Mesenchymal stem cell (in vitro differentiated cells and primary cell): ENCODE measurements at regions not wholly inside any gene's neighbourhood (a gene's known extent, or its start where the extent isn't known, plus 50 kb on each side); places are given as distances from the start of the nearest gene placed in this dataset.
A peak's percentile ranks its signal among the peaks of the same experiment; 100 is the strongest.

Experiments
- DNase-seq: peaks from one replicate; pipeline ENCODE4 v3.0.0-alpha.2; 2013
- H2AFZ ChIP-seq: one replicate; pipeline ENCODE4 v1.6.1; 2013; ENCODE audit warnings: low read depth, mild to moderate bottlenecking, control low read depth, inconsistent platforms, low read length, moderate library complexity
- H2AK5ac ChIP-seq: 2 replicates; pipeline ENCODE4 v1.6.1; 2013; ENCODE audit warnings: low read length, moderate library complexity, mild to moderate bottlenecking, inconsistent platforms; ENCODE audit not compliant: severe bottlenecking
- H2BK120ac ChIP-seq: one replicate; pipeline ENCODE4 v1.6.1; 2013; ENCODE audit warnings: low read depth, mild to moderate bottlenecking, inconsistent platforms, low read length, moderate library complexity
- H2BK12ac ChIP-seq, 2 experiments: one replicate each; pipeline ENCODE4 v1.6.1; 2013; ENCODE audit warnings: inconsistent platforms in 2 of 2, low read length in 2 of 2, mild to moderate bottlenecking in 2 of 2, moderate library complexity in 2 of 2, control low read depth in 1 of 2
- H2BK15ac ChIP-seq: one replicate; pipeline ENCODE4 v1.6.1; 2013; ENCODE audit warnings: mild to moderate bottlenecking, low read depth, inconsistent platforms; ENCODE audit not compliant: poor library complexity, severe bottlenecking
- H2BK5ac ChIP-seq: 2 replicates; pipeline ENCODE4 v1.6.1; 2013; ENCODE audit warnings: low read depth, mild to moderate bottlenecking, low read length, control low read depth, inconsistent platforms; ENCODE audit not compliant: poor library complexity, severe bottlenecking
- H3K14ac ChIP-seq, 2 experiments: one replicate each; pipeline ENCODE4 v1.6.1; 2013; ENCODE audit warnings: inconsistent platforms in 2 of 2, low read length in 2 of 2, control low read depth in 1 of 2, mild to moderate bottlenecking in 1 of 2, moderate library complexity in 1 of 2
- H3K18ac ChIP-seq, 2 experiments: one replicate each; pipeline ENCODE4 v1.6.1; 2013; ENCODE audit warnings: inconsistent platforms in 2 of 2, low read length in 2 of 2, control low read depth in 1 of 2, low read depth in 1 of 2, mild to moderate bottlenecking in 1 of 2
- H3K23ac ChIP-seq, 2 experiments: one replicate each; pipeline ENCODE4 v1.6.1; 2013; ENCODE audit warnings: inconsistent platforms in 2 of 2, low read length in 2 of 2, mild to moderate bottlenecking in 2 of 2, moderate library complexity in 2 of 2, control low read depth in 1 of 2
- H3K27ac ChIP-seq: 2 replicates; pipeline ENCODE4 v1.5.1; 2013; ENCODE audit warnings: mild to moderate bottlenecking, moderate library complexity, low read length, control low read depth, inconsistent platforms; ENCODE audit not compliant: poor library complexity, severe bottlenecking
- H3K27me3 ChIP-seq, 2 experiments: 2 replicates each; pipeline versions ENCODE4 v1.6.1 to v1.7.0; 2013; ENCODE audit warnings: low read length in 2 of 2, mild to moderate bottlenecking in 2 of 2, moderate library complexity in 2 of 2, control low read depth in 1 of 2, inconsistent platforms in 1 of 2; ENCODE audit not compliant: control insufficient read depth in 1 of 2, insufficient read depth in 1 of 2
- H3K36me3 ChIP-seq, 2 experiments: 2 replicates each; pipeline versions ENCODE4 v1.6.1 to v1.7.0; 2013; ENCODE audit warnings: low read length in 2 of 2, control low read depth in 1 of 2, inconsistent platforms in 1 of 2, low read depth in 1 of 2, mild to moderate bottlenecking in 1 of 2; ENCODE audit not compliant: insufficient read depth in 2 of 2, control insufficient read depth in 1 of 2
- H3K4ac ChIP-seq, 2 experiments: one replicate each; pipeline ENCODE4 v1.6.1; 2013; ENCODE audit warnings: inconsistent platforms in 2 of 2, low read length in 2 of 2, mild to moderate bottlenecking in 2 of 2, moderate library complexity in 2 of 2, control low read depth in 1 of 2, low read depth in 1 of 2
- H3K4me1 ChIP-seq: 2 replicates; pipeline ENCODE4 v1.6.1; 2013; ENCODE audit warnings: low read depth, low read length, control low read depth; ENCODE audit not compliant: control insufficient read depth, insufficient read depth
- H3K4me2 ChIP-seq: 2 replicates; pipeline ENCODE4 v1.6.1; 2013; ENCODE audit warnings: low read length, mild to moderate bottlenecking, inconsistent platforms; ENCODE audit not compliant: poor library complexity, severe bottlenecking
- H3K4me3 ChIP-seq, 2 experiments: 2 replicates each; pipeline versions ENCODE4 v1.5.1 to v1.7.0; 2013; ENCODE audit warnings: low read length in 2 of 2, mild to moderate bottlenecking in 2 of 2, control low read depth in 1 of 2, low read depth in 1 of 2; ENCODE audit not compliant: insufficient read depth in 1 of 2
- H3K79me1 ChIP-seq: replicated peaks from 2 replicates; pipeline ENCODE4 v1.6.1; 2013; ENCODE audit warnings: mild to moderate bottlenecking, control low read depth, low read length, inconsistent platforms; ENCODE audit not compliant: poor library complexity, severe bottlenecking
- H3K9ac ChIP-seq: 2 replicates; pipeline ENCODE4 v1.7.0; 2013; ENCODE audit warnings: mild to moderate bottlenecking, low read length, moderate library complexity
- H3K9me3 ChIP-seq: 2 replicates; pipeline ENCODE4 v1.7.0; 2013; ENCODE audit warnings: mild to moderate bottlenecking, low read length; ENCODE audit not compliant: control insufficient read depth
- H4K8ac ChIP-seq: one replicate; pipeline ENCODE4 v1.6.1; 2013; ENCODE audit warnings: inconsistent platforms, mild to moderate bottlenecking, low read length, moderate library complexity
- H4K91ac ChIP-seq: one replicate; pipeline ENCODE4 v1.6.1; 2013; ENCODE audit warnings: mild to moderate bottlenecking, low read length, inconsistent platforms
- WGBS: methylation state at CpG from one replicate; pipeline ENCODE4 v1.1.7; 2013; ENCODE audit warnings: mixed read lengths; 5-methylcytosine and 5-hydroxymethylcytosine counted together

DNA sequence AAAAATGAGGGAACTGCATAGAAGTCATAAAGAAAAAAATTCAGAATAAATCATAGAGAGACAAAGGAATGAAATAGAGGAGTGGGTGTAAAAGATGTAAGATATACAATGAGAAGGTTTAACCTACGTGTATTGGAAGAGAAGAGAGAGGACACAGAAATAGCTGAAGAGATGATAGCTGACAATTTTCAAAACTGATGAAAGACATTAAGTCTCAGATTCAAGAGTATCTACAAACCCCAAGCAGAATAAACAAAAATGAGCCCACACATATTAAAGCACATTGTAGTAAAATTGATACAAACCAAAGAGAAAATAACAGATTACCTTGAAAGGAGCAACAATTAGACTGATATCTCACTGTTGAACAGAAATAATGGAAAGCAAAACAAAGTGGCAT lies 107.9 kb upstream of the PRNP start:
- no peak for DNase-seq
- H3K79me1 ChIP-seq, result no peaks in the 10 kb centered on the region
- H3K23ac ChIP-seq, result no peak overlapping the region
- no peak overlapping the region for H2AK5ac ChIP-seq
- no peak overlapping the region for H3K27ac ChIP-seq
- no peak overlapping the region for H3K4ac ChIP-seq
- no peak overlapping the region for H3K14ac ChIP-seq
- H3K18ac ChIP-seq, result no peak overlapping the region
- WGBS, result 89% methylated on average over 1 of the region's 1 CpG
- H3K9me3 ChIP-seq, result no peaks in the 10 kb centered on the region
- no peak overlapping the region for H2BK15ac ChIP-seq
- no peak overlapping the region for H3K9ac ChIP-seq
- H2BK120ac ChIP-seq, result no peak overlapping the region
- H3K4me1 ChIP-seq, result no peaks in the 10 kb centered on the region
- H4K91ac ChIP-seq, result no peak overlapping the region
- no peak overlapping the region for H2BK12ac ChIP-seq
- H3K4me2 ChIP-seq, result no peak overlapping the region
- H3K4me3 ChIP-seq, result no peak overlapping the region
- H4K8ac ChIP-seq, result no peak overlapping the region
- no peaks in the 10 kb centered on the region for H3K36me3 ChIP-seq
- no peak overlapping the region for H2BK5ac ChIP-seq
- no peak overlapping the region for H2AFZ ChIP-seq
- H3K27me3 ChIP-seq, result peaks cover 18 to 21% of the 10 kb centered on the region in 2 experiments

DNA sequence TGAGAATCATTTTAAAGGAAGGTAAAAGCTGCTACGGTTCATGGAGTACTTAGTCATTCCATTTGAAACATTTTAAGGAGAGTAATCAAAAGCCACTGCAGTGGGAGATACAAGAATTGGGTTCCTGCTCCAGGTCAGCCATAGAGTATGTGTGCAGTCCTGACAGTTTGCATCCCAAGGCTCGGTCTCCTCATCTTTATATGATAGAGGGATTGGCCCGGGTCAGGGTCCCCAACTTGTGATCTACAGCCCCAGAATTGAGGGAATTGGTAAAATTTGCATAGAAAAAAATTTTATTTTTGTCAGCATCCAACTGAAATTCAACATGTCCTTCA lies 111.9 kb upstream of the PRNP start:
- Histone ChIP-seq H3K18ac (no peak overlapping the region), H2AFZ (no peak overlapping the region), H3K4ac (no peak overlapping the region), H2BK120ac (no peak overlapping the region), H3K27ac (no peak overlapping the region), H3K36me3 (no peaks in the 10 kb centered on the region), H3K14ac (no peak overlapping the region), H3K27me3 (peaks cover 11 to 14% of the 10 kb centered on the region in 2 experiments), H2BK12ac (no peak overlapping the region), H3K79me1 (no peaks in the 10 kb centered on the region), H3K4me1 (no peaks in the 10 kb centered on the region), H3K4me2 (no peak overlapping the region), H3K23ac (no peak overlapping the region), H3K9ac (peak overlapping the region; percentile 78), H2BK5ac (no peak overlapping the region), H4K91ac (no peak overlapping the region), H3K9me3 (no peaks in the 10 kb centered on the region), H4K8ac (no peak overlapping the region), H2BK15ac (no peak overlapping the region), H2AK5ac (no peak overlapping the region), H3K4me3 (peak overlapping the region in 1 of 2 experiments; percentile 12)
- no peak for DNase-seq
- 74% methylated on average over 3 of the region's 3 CpGs for WGBS

DNA sequence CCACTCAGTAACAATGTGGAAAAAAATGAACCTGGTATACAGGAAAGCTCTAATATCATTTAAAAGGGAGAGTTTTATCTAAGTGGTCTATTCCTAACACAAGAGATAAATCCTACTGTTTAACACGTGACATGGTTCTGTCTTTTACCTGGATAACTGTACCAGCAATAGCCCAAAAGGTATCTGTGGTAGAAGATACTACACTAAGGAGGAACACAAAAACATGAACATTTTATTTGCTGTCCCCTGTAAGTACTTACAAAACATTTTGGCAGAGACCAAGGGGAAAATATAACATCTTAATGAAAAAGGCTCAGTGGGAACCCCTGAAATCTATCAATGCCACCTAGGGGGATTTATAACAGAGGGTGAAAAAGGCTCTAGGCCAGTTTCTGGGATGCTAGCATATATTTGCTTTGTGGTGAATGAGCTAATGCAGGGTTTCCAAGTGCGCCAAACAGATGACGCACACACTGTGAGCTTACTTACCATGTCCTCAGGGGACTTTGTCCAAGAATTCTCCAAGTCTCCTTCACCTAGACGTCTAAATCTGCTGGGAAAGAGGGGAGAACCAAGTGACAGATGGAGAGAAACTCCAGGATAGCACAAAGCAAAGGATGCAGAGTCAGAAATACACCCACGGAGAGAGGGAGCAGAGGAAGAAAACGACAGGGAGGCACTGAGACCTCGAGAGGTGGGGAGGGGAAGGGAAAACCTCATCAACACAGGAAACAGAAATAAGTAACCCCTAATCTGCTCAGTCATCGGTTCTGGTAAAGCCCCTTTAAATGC lies 112.5 kb upstream of the PRNP start:
- no peak overlapping the region for H2BK12ac ChIP-seq
- H3K9me3 ChIP-seq, result no peaks in the 10 kb centered on the region
- no peak overlapping the region for H3K18ac ChIP-seq
- H2AK5ac ChIP-seq, result no peak overlapping the region
- H2AFZ ChIP-seq, result no peak overlapping the region
- H3K4me3 ChIP-seq, result peak overlapping the region in 1 of 2 experiments; percentile 12
- H4K91ac ChIP-seq, result no peak overlapping the region
- peak overlapping the region; percentile 78 for H3K9ac ChIP-seq
- no peak overlapping the region for H4K8ac ChIP-seq
- peak; percentile 72 for DNase-seq
- no peak overlapping the region for H3K4me2 ChIP-seq
- H3K27ac ChIP-seq, result no peak overlapping the region
- H3K27me3 ChIP-seq, result peaks cover 11 to 14% of the 10 kb centered on the region in 2 experiments
- 44% methylated on average over 4 of the region's 8 CpGs for WGBS
- H3K4ac ChIP-seq, result no peak overlapping the region
- H2BK15ac ChIP-seq, result no peak overlapping the region
- H3K23ac ChIP-seq, result no peak overlapping the region
- no peaks in the 10 kb centered on the region for H3K79me1 ChIP-seq
- no peaks in the 10 kb centered on the region for H3K4me1 ChIP-seq
- no peak overlapping the region for H3K14ac ChIP-seq
- H2BK5ac ChIP-seq, result no peak overlapping the region
- H2BK120ac ChIP-seq, result no peak overlapping the region
- H3K36me3 ChIP-seq, result no peaks in the 10 kb centered on the region

- no peak overlapping the region for H3K18ac ChIP-seq
- H2BK15ac ChIP-seq, result no peak overlapping the region
- H2AFZ ChIP-seq, result no peak overlapping the region
- no peak overlapping the region for H3K14ac ChIP-seq
- no peak overlapping the region for H2AK5ac ChIP-seq
- H3K9ac ChIP-seq, result no peak overlapping the region
- H3K9me3 ChIP-seq, result no peaks in the 10 kb centered on the region
- no peak overlapping the region for H3K4ac ChIP-seq
- H3K79me1 ChIP-seq, result no peaks in the 10 kb centered on the region
- no peak for DNase-seq
- no peak overlapping the region for H3K27ac ChIP-seq
- H4K8ac ChIP-seq, result no peak overlapping the region
- no peak overlapping the region for H4K91ac ChIP-seq
- H3K4me1 ChIP-seq, result no peaks in the 10 kb centered on the region
- H2BK5ac ChIP-seq, result no peak overlapping the region
- no peak overlapping the region for H2BK120ac ChIP-seq
- no peaks in the 10 kb centered on the region for H3K36me3 ChIP-seq
- 78% methylated on average over 8 of the region's 8 CpGs for WGBS
- H3K4me2 ChIP-seq, result no peak overlapping the region
- H2BK12ac ChIP-seq, result no peak overlapping the region
- no peak overlapping the region for H3K4me3 ChIP-seq
- H3K27me3 ChIP-seq, result peaks cover 0 to 20% of the 10 kb centered on the region in 2 experiments
- H3K23ac ChIP-seq, result no peak overlapping the region
Measured at GRCh38 chr20:4571759-4572531, 114.3 kb upstream of the PRNP start.
